Urinary bladder (tissue), 3 donors: ENCODE measurements at regions not wholly inside any gene's neighbourhood (a gene's known extent, or its start where the extent isn't known, plus 50 kb on each side); places are given as distances from the start of the nearest gene placed in this dataset.

Experiments used
- DNase-seq: peaks from one replicate; pipeline ENCODE4 v3.0.0-alpha.2; 2015; ENCODE audit errors: extremely low spot score
- H3K27ac ChIP-seq: one replicate; pipeline ENCODE4 v1.5.1; 2013; ENCODE audit warnings: low read depth, mild to moderate bottlenecking, moderate library complexity
- H3K36me3 ChIP-seq: one replicate; pipeline ENCODE4 v1.6.1; 2013; ENCODE audit warnings: mild to moderate bottlenecking, moderate library complexity; ENCODE audit not compliant: insufficient read depth
- H3K4me1 ChIP-seq: one replicate; pipeline ENCODE4 v1.6.1; 2013; ENCODE audit warnings: mild to moderate bottlenecking, moderate library complexity; ENCODE audit not compliant: insufficient read depth
- H3K4me3 ChIP-seq: one replicate; pipeline ENCODE4 v1.5.1; 2013; ENCODE audit warnings: low read depth, low read length
- WGBS: extraction: QIAGEN DNeasy Blood & Tissue Kit; methylation state at CpG from one replicate; pipeline ENCODE4 v1.1.7; 2013; 5-methylcytosine and 5-hydroxymethylcytosine counted together
- donor health status: healthy with polysubstance abuse.
- donor health status: healthy.

- H3K4me3 ChIP-seq: no peak overlapping the region
- WGBS: 84% methylated on average over 1 of the region's 1 CpG
- no peaks in the 10 kb centered on the region for H3K36me3 ChIP-seq
- no peaks in the 10 kb centered on the region for H3K4me1 ChIP-seq
- H3K27ac ChIP-seq: no peak overlapping the region
- no peak for DNase-seq
These were observed 1382.6 kb upstream of the ADGRL2 start for GRCh38 chr1:80418134-80418533.

- no peak overlapping the region for H3K27ac ChIP-seq
- H3K4me1 ChIP-seq: no peaks in the 10 kb centered on the region
- no peak for DNase-seq
- 94% methylated on average over 1 of the region's 1 CpG for WGBS
- H3K4me3 ChIP-seq: no peak overlapping the region
- no peaks in the 10 kb centered on the region for H3K36me3 ChIP-seq
These were observed 1383.1 kb upstream of the ADGRL2 start for GRCh38 chr1:80417671-80418070.

GRCh38 chr1:80413969-80414368 lies 1386.8 kb upstream of the ADGRL2 start:
- WGBS: 87% methylated on average over 1 of the region's 1 CpG
- Histone ChIP-seq H3K4me1 (no peaks in the 10 kb centered on the region), H3K27ac (no peak overlapping the region), H3K4me3 (no peak overlapping the region), H3K36me3 (no peaks in the 10 kb centered on the region)
- DNase-seq: no peak

- H3K4me1 ChIP-seq: no peaks in the 10 kb centered on the region
- DNase-seq: no peak
- H3K36me3 ChIP-seq: no peaks in the 10 kb centered on the region
- WGBS: 89% methylated on average over 4 of the region's 4 CpGs
- no peak overlapping the region for H3K27ac ChIP-seq
- H3K4me3 ChIP-seq: no peak overlapping the region
These were observed 1390.5 kb upstream of the ADGRL2 start for GRCh38 chr1:80410233-80410632.

GRCh38 chr1:80403471-80403893 lies 1397.0 kb upstream of the ADGRL4 start:
- WGBS: 31% methylated on average over 4 of the region's 4 CpGs
- Histone ChIP-seq H3K27ac (no peak overlapping the region), H3K36me3 (no peaks in the 10 kb centered on the region), H3K4me1 (no peaks in the 10 kb centered on the region), H3K4me3 (no peak overlapping the region)
- DNase-seq: no peak

- Histone ChIP-seq H3K36me3 (no peaks in the 10 kb centered on the region), H3K27ac (no peak overlapping the region), H3K4me1 (no peaks in the 10 kb centered on the region), H3K4me3 (no peak overlapping the region)
- no peak for DNase-seq
- 72% methylated on average over 3 of the region's 3 CpGs for WGBS
These were observed 1396.1 kb upstream of the ADGRL4 start for GRCh38 chr1:80402625-80403024.

- H3K36me3 ChIP-seq: no peaks in the 10 kb centered on the region
- no peaks in the 10 kb centered on the region for H3K4me1 ChIP-seq
- H3K4me3 ChIP-seq: no peak overlapping the region
- WGBS: 64% methylated on average over 1 of the region's 1 CpG
- no peak overlapping the region for H3K27ac ChIP-seq
- DNase-seq: no peak
These were observed 1395.2 kb upstream of the ADGRL4 start for GRCh38 chr1:80401757-80402156.

GRCh38 chr1:80392529-80392928 lies 1386.0 kb upstream of the ADGRL4 start:
- Histone ChIP-seq H3K27ac (no peak overlapping the region), H3K4me1 (no peaks in the 10 kb centered on the region), H3K4me3 (no peak overlapping the region), H3K36me3 (no peaks in the 10 kb centered on the region)
- no peak for DNase-seq
- 55% methylated on average over 3 of the region's 3 CpGs for WGBS

- H3K4me3 ChIP-seq: no peak overlapping the region
- no peaks in the 10 kb centered on the region for H3K4me1 ChIP-seq
- DNase-seq: no peak
- H3K27ac ChIP-seq: no peak overlapping the region
- H3K36me3 ChIP-seq: no peaks in the 10 kb centered on the region
These were observed 1379.1 kb upstream of the ADGRL4 start for GRCh38 chr1:80385650-80386049.

GRCh38 chr1:80384959-80385358 lies 1378.4 kb upstream of the ADGRL4 start:
- Histone ChIP-seq H3K36me3 (no peaks in the 10 kb centered on the region), H3K4me1 (no peaks in the 10 kb centered on the region), H3K27ac (no peak overlapping the region), H3K4me3 (no peak overlapping the region)
- DNase-seq: no peak

GRCh38 chr1:80384083-80384830 lies 1377.7 kb upstream of the ADGRL4 start:
- Histone ChIP-seq H3K4me3 (no peak overlapping the region), H3K27ac (no peak overlapping the region), H3K4me1 (no peaks in the 10 kb centered on the region), H3K36me3 (no peaks in the 10 kb centered on the region)
- no peak for DNase-seq
- WGBS: 62% methylated on average over 1 of the region's 1 CpG

- Histone ChIP-seq H3K36me3 (no peaks in the 10 kb centered on the region), H3K4me3 (no peak overlapping the region), H3K27ac (no peak overlapping the region), H3K4me1 (no peaks in the 10 kb centered on the region)
- DNase-seq: no peak
These were observed 1369.1 kb upstream of the ADGRL4 start for GRCh38 chr1:80375662-80376061.

- Histone ChIP-seq H3K36me3 (no peaks in the 10 kb centered on the region), H3K4me3 (no peak overlapping the region), H3K4me1 (no peaks in the 10 kb centered on the region), H3K27ac (no peak overlapping the region)
- no peak for DNase-seq
- WGBS: 85% methylated on average over 1 of the region's 1 CpG
These were observed 1368.6 kb upstream of the ADGRL4 start for GRCh38 chr1:80375109-80375508.

- no peak for DNase-seq
- Histone ChIP-seq H3K36me3 (no peaks in the 10 kb centered on the region), H3K27ac (no peak overlapping the region), H3K4me1 (no peaks in the 10 kb centered on the region), H3K4me3 (no peak overlapping the region)
- whole genome bisulfite sequencing: 87% methylated on average over 3 of the region's 3 CpGs
These were observed 1363.2 kb upstream of the ADGRL4 start for GRCh38 chr1:80369780-80370179.

GRCh38 chr1:80367058-80367457 lies 1360.5 kb upstream of the ADGRL4 start:
- no peaks in the 10 kb centered on the region for H3K36me3 ChIP-seq
- H3K4me3 ChIP-seq: no peak overlapping the region
- no peak for DNase-seq
- H3K27ac ChIP-seq: no peak overlapping the region
- WGBS: 90% methylated on average over 3 of the region's 3 CpGs
- no peaks in the 10 kb centered on the region for H3K4me1 ChIP-seq
